H9 (cell line): ENCODE measurements at regions not wholly inside any gene's neighbourhood (a gene's known extent, or its start where the extent isn't known, plus 50 kb on each side); places are given as distances from the start of the nearest gene placed in this dataset.

Experiments
- DNase-seq: peaks from one replicate; pipeline ENCODE4 v3.0.0-alpha.2; 2017
- H2AFZ ChIP-seq: one replicate; pipeline ENCODE4 v1.6.1; 2013; ENCODE audit warnings: mild to moderate bottlenecking, low read length, control low read depth, moderate library complexity
- H2AK5ac ChIP-seq: 2 replicates; pipeline ENCODE4 v1.6.1; 2013; ENCODE audit warnings: low read length, control low read depth, mixed read lengths; ENCODE audit not compliant: insufficient read length
- H2BK120ac ChIP-seq: one replicate; pipeline ENCODE4 v1.6.1; 2013; ENCODE audit warnings: low read depth, mild to moderate bottlenecking, low read length, control low read depth, inconsistent platforms; ENCODE audit not compliant: poor library complexity, severe bottlenecking
- H2BK12ac ChIP-seq: 2 replicates; pipeline ENCODE4 v1.6.1; 2013; ENCODE audit warnings: low read length, control low read depth, mixed read lengths, low read depth; ENCODE audit not compliant: insufficient read length
- H2BK15ac ChIP-seq: 2 replicates; pipeline ENCODE4 v1.6.1; 2013; ENCODE audit warnings: low read depth, low read length, control low read depth
- H2BK20ac ChIP-seq: one replicate; pipeline ENCODE4 v1.6.1; 2013; ENCODE audit warnings: low read depth, mild to moderate bottlenecking, low read length, control low read depth, inconsistent platforms; ENCODE audit not compliant: poor library complexity, severe bottlenecking
- H2BK5ac ChIP-seq: 2 replicates; pipeline ENCODE4 v1.6.1; 2013; ENCODE audit warnings: low read length, control low read depth, mixed read lengths; ENCODE audit not compliant: insufficient read length
- H3K14ac ChIP-seq: 2 replicates; pipeline ENCODE4 v1.6.1; 2013; ENCODE audit warnings: low read length, control low read depth; ENCODE audit not compliant: insufficient read depth
- H3K18ac ChIP-seq: 2 replicates; pipeline ENCODE4 v1.6.1; 2013; ENCODE audit warnings: low read depth, mild to moderate bottlenecking, mixed read lengths, low read length, control low read depth; ENCODE audit not compliant: insufficient read length
- H3K23ac ChIP-seq: 2 replicates; pipeline ENCODE4 v1.6.1; 2013; ENCODE audit warnings: low read length, control low read depth, mixed read lengths, low read depth; ENCODE audit not compliant: insufficient read length
- H3K23me2 ChIP-seq: 2 replicates; pipeline ENCODE4 v1.6.1; 2013; ENCODE audit warnings: low read depth, mild to moderate bottlenecking, mixed read lengths, low read length, control low read depth; ENCODE audit not compliant: insufficient read length, poor library complexity, severe bottlenecking
- H3K27ac ChIP-seq: 2 replicates; pipeline ENCODE4 v1.5.1; 2013; ENCODE audit warnings: low read length, control low read depth, mixed read lengths, low read depth; ENCODE audit not compliant: insufficient read length
- H3K27me3 ChIP-seq: 2 replicates; pipeline ENCODE4 v1.6.1; 2013; ENCODE audit warnings: low read length, control low read depth, inconsistent platforms; ENCODE audit not compliant: insufficient read depth
- H3K4ac ChIP-seq: 2 replicates; pipeline ENCODE4 v1.6.1; 2013; ENCODE audit warnings: low read depth, mild to moderate bottlenecking, control low read depth, inconsistent platforms, low read length, moderate library complexity
- H3K4me1 ChIP-seq: 2 replicates; pipeline ENCODE4 v1.6.1; 2013; ENCODE audit warnings: low read length, control low read depth, inconsistent platforms; ENCODE audit not compliant: insufficient read depth
- H3K4me2 ChIP-seq: 2 replicates; pipeline ENCODE4 v1.6.1; 2013; ENCODE audit warnings: low read length, control low read depth, mixed read lengths; ENCODE audit not compliant: insufficient read length, insufficient read depth
- H3K56ac ChIP-seq: 2 replicates; pipeline ENCODE4 v1.6.1; 2013; ENCODE audit warnings: low read depth, mild to moderate bottlenecking, mixed read lengths, low read length, control low read depth; ENCODE audit not compliant: insufficient read length
- H3K79me1 ChIP-seq: 2 replicates; pipeline ENCODE4 v1.6.1; 2013; ENCODE audit warnings: low read depth, mild to moderate bottlenecking, moderate library complexity, low read length, control low read depth, inconsistent platforms; ENCODE audit not compliant: insufficient read depth, poor library complexity, severe bottlenecking
- H3K79me2 ChIP-seq: 2 replicates; pipeline ENCODE4 v1.6.1; 2013; ENCODE audit warnings: low read length, control low read depth, inconsistent platforms; ENCODE audit not compliant: insufficient read depth
- H3K9ac ChIP-seq: 2 replicates; pipeline ENCODE4 v1.6.1; 2013; ENCODE audit warnings: low read length, control low read depth, mixed read lengths; ENCODE audit not compliant: insufficient read length; ENCODE audit errors: extremely low read depth
- H3K9me3 ChIP-seq: one replicate; pipeline ENCODE4 v1.6.1; 2013; ENCODE audit warnings: low read depth, low read length, inconsistent platforms; ENCODE audit not compliant: control insufficient read depth
- H3T11ph ChIP-seq: one replicate; pipeline ENCODE4 v1.6.1; 2013; ENCODE audit warnings: mild to moderate bottlenecking, low read length, control low read depth, inconsistent platforms
- H4K20me1 ChIP-seq: one replicate; pipeline ENCODE4 v1.6.1; 2013; ENCODE audit not compliant: control insufficient read depth, insufficient read length, insufficient read depth
- H4K5ac ChIP-seq: 2 replicates; pipeline ENCODE4 v1.6.1; 2013; ENCODE audit warnings: low read depth, mild to moderate bottlenecking, mixed read lengths, low read length, control low read depth; ENCODE audit not compliant: insufficient read length
- H4K8ac ChIP-seq: replicated peaks from 2 replicates; pipeline ENCODE4 v1.6.1; 2013; ENCODE audit warnings: low read length, control low read depth, mixed read lengths, low read depth; ENCODE audit not compliant: insufficient read length
- H4K91ac ChIP-seq: 2 replicates; pipeline ENCODE4 v1.6.1; 2013; ENCODE audit warnings: low read depth, mild to moderate bottlenecking, moderate library complexity, mixed read lengths, low read length, control low read depth; ENCODE audit not compliant: insufficient read length
- H3K27ac Mint-ChIP-seq, 3 experiments: 2 replicates in 2 of 3; 3 replicates in 1 of 3; pipeline ENCODE4 v1.8.0; 2020 to 2021; ENCODE audit warnings: mixed read lengths in 3 of 3, mild to moderate bottlenecking in 1 of 3, moderate library complexity in 1 of 3
- H3K27me3 Mint-ChIP-seq: 2 replicates; pipeline ENCODE4 v1.8.0; 2021; ENCODE audit warnings: low read depth, mild to moderate bottlenecking, moderate library complexity, mixed read lengths
- H3K36me3 Mint-ChIP-seq, 3 experiments: 2 replicates in 2 of 3; 3 replicates in 1 of 3; pipeline ENCODE4 v1.8.0; 2020 to 2021; ENCODE audit warnings: low read depth in 3 of 3, mixed read lengths in 3 of 3; ENCODE audit not compliant: insufficient read depth in 1 of 3
- H3K4me1 Mint-ChIP-seq, 2 experiments: 2 replicates each; pipeline ENCODE4 v1.8.0; 2020; ENCODE audit warnings: mixed read lengths in 2 of 2
- H3K4me3 Mint-ChIP-seq, 2 experiments: 2 replicates in 1 of 2; 3 replicates in 1 of 2; pipeline ENCODE4 v1.8.0; 2020 to 2021; ENCODE audit warnings: mild to moderate bottlenecking in 2 of 2, mixed read lengths in 2 of 2, moderate library complexity in 1 of 2
- H3K9me3 Mint-ChIP-seq, 2 experiments: 2 replicates in 1 of 2; 3 replicates in 1 of 2; pipeline ENCODE4 v1.8.0; 2020; ENCODE audit warnings: mild to moderate bottlenecking in 2 of 2, mixed read lengths in 2 of 2, moderate library complexity in 1 of 2
- WGBS: extraction: QIAGEN DNeasy Blood & Tissue Kit; methylation state at CpG from one replicate; pipeline ENCODE4 v1.1.7; 2013; ENCODE audit warnings: missing lambda C conversion rate, low lambda C conversion rate, mixed read lengths; ENCODE audit not compliant: insufficient read length; ENCODE audit errors: extremely low coverage; 5-methylcytosine and 5-hydroxymethylcytosine counted together
- TF ChIP-seq, protein P1 (sequence below): fragments of 200-600 bp; sonication (generic); conservative IDR thresholded peaks from 3 replicates; pipeline ENCODE4 v1.8.0; 2021; ENCODE audit warnings: antibody characterized with exemption, mild to moderate bottlenecking

DNA sequence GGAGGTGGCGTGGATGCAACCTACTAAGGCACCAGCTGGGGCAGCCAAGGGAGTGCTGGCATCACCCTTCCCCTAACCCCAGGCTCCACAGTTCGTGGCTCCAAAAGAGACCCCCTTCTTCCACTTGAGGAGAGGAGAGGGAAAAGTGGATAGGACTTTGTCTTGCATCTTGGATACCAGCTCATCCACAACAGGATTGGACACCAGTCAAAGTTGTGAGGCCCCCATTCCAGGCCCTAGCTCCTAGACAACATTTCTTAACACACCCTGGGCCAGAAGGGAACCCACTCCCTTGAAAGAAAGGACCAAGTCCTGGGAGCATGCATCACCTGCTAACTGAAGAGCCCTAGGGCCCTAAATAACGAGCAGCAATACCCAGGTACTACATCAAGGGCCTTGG is 372.6 kb upstream of the PLXNA2 start:
- peaks cover 0 to 15% (median 10%) of the 10 kb centered on the region in 3 experiments; a peak in 3 of 7 replicates for H3K36me3 Mint-ChIP-seq
- Histone ChIP-seq H3K79me2 (no peaks in the 10 kb centered on the region), H2AK5ac (no peak overlapping the region), H3K18ac (no peak overlapping the region), H3K4me1 (no peaks in the 10 kb centered on the region), H4K5ac (no peak overlapping the region), H4K20me1 (no peaks in the 10 kb centered on the region), H3K79me1 (no peaks in the 10 kb centered on the region), H3K4me2 (no peak overlapping the region), H3T11ph (no peak overlapping the region), H2BK15ac (no peak overlapping the region), H3K9me3 (no peaks in the 10 kb centered on the region), H4K91ac (no peak overlapping the region), H2BK20ac (no peak overlapping the region), H2AFZ (no peak overlapping the region), H3K56ac (no peak overlapping the region), H3K9ac (no peak overlapping the region), H3K23me2 (no peaks in the 10 kb centered on the region), H3K14ac (no peak overlapping the region), H3K27me3 (no peaks in the 10 kb centered on the region), H3K27ac (no peak overlapping the region), H4K8ac (no peak overlapping the region), H2BK5ac (no peak overlapping the region), H2BK120ac (no peak overlapping the region), H3K23ac (no peak overlapping the region), H3K4ac (no peak overlapping the region), H2BK12ac (no peak overlapping the region)
- H3K27me3 Mint-ChIP-seq: no peaks in the 10 kb centered on the region
- H3K9me3 Mint-ChIP-seq: peaks cover 22 to 35% of the 10 kb centered on the region in 2 experiments
- no CpG with 5 or more reads among the region's 3 CpGs for WGBS
- H3K27ac Mint-ChIP-seq: no peak overlapping the region
- TF ChIP-seq, protein P1, sequence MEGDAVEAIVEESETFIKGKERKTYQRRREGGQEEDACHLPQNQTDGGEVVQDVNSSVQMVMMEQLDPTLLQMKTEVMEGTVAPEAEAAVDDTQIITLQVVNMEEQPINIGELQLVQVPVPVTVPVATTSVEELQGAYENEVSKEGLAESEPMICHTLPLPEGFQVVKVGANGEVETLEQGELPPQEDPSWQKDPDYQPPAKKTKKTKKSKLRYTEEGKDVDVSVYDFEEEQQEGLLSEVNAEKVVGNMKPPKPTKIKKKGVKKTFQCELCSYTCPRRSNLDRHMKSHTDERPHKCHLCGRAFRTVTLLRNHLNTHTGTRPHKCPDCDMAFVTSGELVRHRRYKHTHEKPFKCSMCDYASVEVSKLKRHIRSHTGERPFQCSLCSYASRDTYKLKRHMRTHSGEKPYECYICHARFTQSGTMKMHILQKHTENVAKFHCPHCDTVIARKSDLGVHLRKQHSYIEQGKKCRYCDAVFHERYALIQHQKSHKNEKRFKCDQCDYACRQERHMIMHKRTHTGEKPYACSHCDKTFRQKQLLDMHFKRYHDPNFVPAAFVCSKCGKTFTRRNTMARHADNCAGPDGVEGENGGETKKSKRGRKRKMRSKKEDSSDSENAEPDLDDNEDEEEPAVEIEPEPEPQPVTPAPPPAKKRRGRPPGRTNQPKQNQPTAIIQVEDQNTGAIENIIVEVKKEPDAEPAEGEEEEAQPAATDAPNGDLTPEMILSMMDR: no peak
- H3K4me3 Mint-ChIP-seq: no peak overlapping the region
- DNase-seq: no peak
- no peaks in the 10 kb centered on the region for H3K4me1 Mint-ChIP-seq
